SJCRH30 (cell line): ENCODE measurements at regions not wholly inside any gene's neighbourhood (a gene's known extent, or its start where the extent isn't known, plus 50 kb on each side); places are given as distances from the start of the nearest gene placed in this dataset.

ENCODE experiments used
- DNase-seq, 2 experiments: peaks; one replicate each; pipeline ENCODE4 v3.0.0-alpha.2; 2015 to 2020
- H3K27ac ChIP-seq: fragments of 250-450 bp; sonication (Bioruptor Pico); 2 replicates; pipeline ENCODE4 v1.5.1; 2020; ENCODE audit warnings: mild to moderate bottlenecking, moderate library complexity
- H3K27me3 ChIP-seq: fragments of 250-450 bp; sonication (Bioruptor Pico); 2 replicates; pipeline ENCODE4 v1.5.1; 2020; ENCODE audit warnings: mild to moderate bottlenecking, moderate library complexity
- H3K36me3 ChIP-seq: fragments of 250-450 bp; sonication (Bioruptor Pico); 2 replicates; pipeline ENCODE4 v1.5.1; 2020; ENCODE audit warnings: mild to moderate bottlenecking, moderate library complexity
- H3K4me1 ChIP-seq: fragments of 250-450 bp; sonication (Bioruptor Pico); 2 replicates; pipeline ENCODE4 v1.5.1; 2020; ENCODE audit warnings: mild to moderate bottlenecking, moderate library complexity
- H3K4me3 ChIP-seq: fragments of 250-450 bp; sonication (Bioruptor Pico); 2 replicates; pipeline ENCODE4 v1.5.1; 2020; ENCODE audit warnings: mild to moderate bottlenecking, moderate library complexity
- H3K9me3 ChIP-seq: fragments of 250-450 bp; sonication (Bioruptor Pico); replicated peaks from 2 replicates; pipeline ENCODE4 v1.5.1; 2020; ENCODE audit warnings: mild to moderate bottlenecking, moderate library complexity

DNA sequence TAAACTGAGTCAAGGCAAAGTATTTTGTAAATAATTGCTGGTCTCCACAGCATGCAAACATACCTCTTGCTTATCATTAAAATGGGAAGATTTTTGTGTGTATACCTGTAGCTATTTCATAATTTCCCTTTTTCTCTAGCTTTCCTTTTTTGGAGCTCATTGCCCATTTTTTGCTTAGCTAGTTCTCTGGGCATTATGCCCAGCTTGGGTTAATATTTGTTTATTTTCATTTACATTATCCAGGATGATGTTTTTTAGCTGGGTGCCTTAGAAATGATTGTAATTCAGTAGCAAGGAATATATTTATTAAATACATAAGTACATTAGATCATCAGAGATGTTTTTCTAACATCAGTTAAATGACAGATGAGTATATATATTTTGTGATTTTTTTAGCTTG is 1271.7 kb upstream of the GBE1 start:
- H3K4me1 ChIP-seq, result no peaks in the 10 kb centered on the region
- no peaks in the 10 kb centered on the region for H3K27me3 ChIP-seq
- DNase-seq, result peak in 1 of 2 experiments; percentile 27
- H3K36me3 ChIP-seq, result no peaks in the 10 kb centered on the region
- no peak overlapping the region for H3K4me3 ChIP-seq
- no peak overlapping the region for H3K27ac ChIP-seq
- H3K9me3 ChIP-seq, result no peaks in the 10 kb centered on the region

DNA sequence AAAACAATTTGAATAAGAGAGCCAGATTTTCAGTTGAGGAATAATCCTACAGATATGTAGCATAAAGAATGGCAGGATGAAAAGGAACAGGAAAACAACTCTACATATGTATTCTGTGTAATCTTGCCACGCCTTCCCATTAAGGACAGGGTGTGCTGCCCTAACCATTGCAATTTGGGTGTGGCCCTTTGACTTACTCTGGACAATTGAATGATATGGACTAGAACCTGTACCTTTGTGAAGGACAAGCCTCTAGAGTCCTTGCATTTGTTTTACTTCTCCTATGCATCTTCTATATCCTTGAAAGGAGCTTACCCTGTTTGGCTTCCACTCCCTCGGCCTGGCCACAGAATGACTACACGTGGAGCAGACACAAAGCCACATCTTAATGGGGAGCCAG is 1261.6 kb upstream of the GBE1 start:
- H3K27me3 ChIP-seq, result no peaks in the 10 kb centered on the region
- H3K36me3 ChIP-seq, result no peaks in the 10 kb centered on the region
- H3K27ac ChIP-seq, result no peak overlapping the region
- no peaks in the 10 kb centered on the region for H3K4me1 ChIP-seq
- no peaks in the 10 kb centered on the region for H3K9me3 ChIP-seq
- no peak for DNase-seq
- H3K4me3 ChIP-seq, result no peak overlapping the region

DNA sequence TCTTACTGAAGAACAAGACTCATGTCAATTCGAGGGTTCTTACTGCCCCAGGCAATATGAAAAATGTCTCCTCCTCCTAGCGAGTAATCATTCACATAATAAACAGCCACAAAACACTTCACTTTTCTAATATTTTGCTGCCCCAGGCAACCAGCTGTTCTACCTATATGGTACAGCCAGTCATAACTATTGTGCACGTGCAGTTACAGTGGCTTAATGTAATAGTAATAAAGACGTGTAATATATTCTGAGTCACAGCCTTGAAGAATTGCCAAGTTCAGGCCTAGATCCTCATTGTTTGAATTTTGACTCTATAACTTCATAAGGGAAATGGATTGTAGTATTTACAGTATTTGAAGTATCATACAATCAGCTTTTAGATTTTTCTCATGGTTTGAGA is 1250.0 kb upstream of the GBE1 start:
- H3K27ac ChIP-seq, result no peak overlapping the region
- H3K4me1 ChIP-seq, result no peaks in the 10 kb centered on the region; the same call in 1 of the 2 replicates
- H3K9me3 ChIP-seq, result no peaks in the 10 kb centered on the region
- DNase-seq, result peak; percentile 26 to 48
- H3K4me3 ChIP-seq, result no peak overlapping the region
- no peaks in the 10 kb centered on the region for H3K27me3 ChIP-seq
- no peaks in the 10 kb centered on the region for H3K36me3 ChIP-seq

DNA sequence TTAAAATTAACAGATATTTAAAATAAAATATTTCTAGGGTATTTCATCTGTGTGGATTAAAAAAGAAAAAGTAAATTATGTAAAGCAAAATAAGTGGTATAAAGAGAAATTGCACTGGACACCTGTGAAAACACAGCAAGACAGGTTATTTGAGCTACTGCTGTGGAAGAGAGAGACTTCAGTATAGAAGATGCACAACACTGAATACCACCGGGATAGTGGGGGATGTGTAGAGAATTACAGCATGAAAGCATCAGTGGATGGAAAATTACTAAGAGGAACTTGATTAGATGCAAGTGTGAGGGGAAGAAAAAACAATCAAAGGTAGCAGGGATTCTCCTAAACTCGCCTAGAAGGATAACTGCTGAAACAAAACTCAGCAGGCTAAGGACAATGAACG is 1242.5 kb upstream of the GBE1 start:
- Histone ChIP-seq H3K27me3 (no peaks in the 10 kb centered on the region), H3K4me3 (no peak overlapping the region), H3K4me1 (no peaks in the 10 kb centered on the region), H3K9me3 (no peaks in the 10 kb centered on the region), H3K36me3 (no peaks in the 10 kb centered on the region), H3K27ac (no peak overlapping the region)
- DNase-seq, result no peak

GRCh38 chr3:83002869-83003445 is 1241.5 kb upstream of the GBE1 start:
- H3K4me1 ChIP-seq, result no peaks in the 10 kb centered on the region
- H3K4me3 ChIP-seq, result no peak overlapping the region
- no peak for DNase-seq
- no peaks in the 10 kb centered on the region for H3K36me3 ChIP-seq
- no peaks in the 10 kb centered on the region for H3K27me3 ChIP-seq
- H3K27ac ChIP-seq, result no peak overlapping the region
- no peaks in the 10 kb centered on the region for H3K9me3 ChIP-seq

DNA sequence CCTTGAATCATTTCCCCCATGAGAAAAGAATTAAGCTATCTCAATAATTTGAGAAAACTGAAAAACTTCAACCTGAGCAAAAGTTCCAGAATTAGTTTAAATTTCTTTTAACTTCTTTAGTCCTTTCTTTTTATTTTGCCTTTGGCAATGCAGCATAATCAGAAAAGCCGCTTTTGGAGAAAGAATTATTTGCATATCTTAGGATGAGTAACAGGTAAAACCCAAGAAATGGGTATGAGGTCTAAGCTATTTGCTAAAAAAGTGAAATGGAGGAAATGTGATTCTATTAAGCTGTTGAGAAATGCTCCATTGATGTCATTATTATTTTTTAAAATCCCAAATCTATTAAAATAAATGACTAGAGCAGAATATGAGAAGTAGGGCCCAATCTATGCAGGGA is 1238.3 kb upstream of the GBE1 start:
- Histone ChIP-seq H3K4me3 (no peak overlapping the region), H3K4me1 (no peaks in the 10 kb centered on the region), H3K9me3 (no peaks in the 10 kb centered on the region), H3K27me3 (no peaks in the 10 kb centered on the region), H3K36me3 (no peaks in the 10 kb centered on the region), H3K27ac (no peak overlapping the region)
- no peak for DNase-seq

DNA sequence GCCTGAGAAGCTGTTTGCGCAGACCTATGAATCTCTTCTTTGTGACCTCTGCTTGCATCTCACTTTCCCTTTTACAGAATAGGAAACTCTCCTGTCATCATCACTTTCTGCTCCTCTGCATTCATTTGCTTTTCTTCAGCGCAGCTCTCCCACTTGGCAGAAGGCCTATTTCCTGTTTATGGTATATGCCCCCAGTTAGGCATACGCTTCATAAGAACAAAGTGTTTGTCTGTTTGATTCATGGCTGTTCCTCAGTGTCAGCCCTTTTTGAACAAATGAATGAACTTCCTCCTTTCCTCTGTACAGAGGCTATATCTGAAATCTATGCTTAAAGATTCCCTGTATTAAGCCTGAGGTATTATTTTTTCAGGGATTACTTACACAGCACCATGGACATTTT is 1216.9 kb upstream of the GBE1 start:
- Histone ChIP-seq H3K27ac (no peak overlapping the region), H3K4me3 (no peak overlapping the region), H3K9me3 (no peaks in the 10 kb centered on the region), H3K4me1 (no peaks in the 10 kb centered on the region), H3K27me3 (no peaks in the 10 kb centered on the region), H3K36me3 (no peaks in the 10 kb centered on the region)
- DNase-seq, result peak; percentile 1 to 25

DNA sequence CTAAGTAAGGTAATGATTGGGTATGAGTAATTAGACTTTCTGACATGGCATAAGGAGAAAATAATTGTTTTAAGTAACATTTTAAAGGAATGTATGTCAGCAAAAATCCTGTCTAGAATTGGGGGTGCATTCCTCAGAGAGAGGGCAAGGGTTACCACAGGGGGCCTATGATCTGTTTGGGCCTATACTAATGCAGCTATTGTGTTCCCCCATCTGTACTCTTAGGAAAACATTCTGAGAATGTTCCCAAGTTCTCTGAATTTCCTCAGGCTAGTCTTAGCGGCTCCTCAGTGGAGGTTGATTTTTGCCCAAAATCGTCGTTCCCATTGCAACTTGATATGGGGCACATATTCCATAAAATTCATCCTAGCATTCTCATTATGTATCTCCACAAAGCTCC is 1216.4 kb upstream of the GBE1 start:
- H3K36me3 ChIP-seq, result no peaks in the 10 kb centered on the region
- no peak for DNase-seq
- H3K9me3 ChIP-seq, result no peaks in the 10 kb centered on the region
- H3K27me3 ChIP-seq, result no peaks in the 10 kb centered on the region
- no peak overlapping the region for H3K4me3 ChIP-seq
- no peak overlapping the region for H3K27ac ChIP-seq
- no peaks in the 10 kb centered on the region for H3K4me1 ChIP-seq

GRCh38 chr3:82973791-82974190 is 1212.3 kb upstream of the GBE1 start:
- H3K4me1 ChIP-seq, result no peaks in the 10 kb centered on the region
- H3K4me3 ChIP-seq, result no peak overlapping the region
- no peak overlapping the region for H3K27ac ChIP-seq
- no peak for DNase-seq
- no peaks in the 10 kb centered on the region for H3K36me3 ChIP-seq
- no peaks in the 10 kb centered on the region for H3K9me3 ChIP-seq
- no peaks in the 10 kb centered on the region for H3K27me3 ChIP-seq

- Histone ChIP-seq H3K4me1 (no peaks in the 10 kb centered on the region), H3K27me3 (no peaks in the 10 kb centered on the region), H3K27ac (no peak overlapping the region), H3K36me3 (no peaks in the 10 kb centered on the region), H3K9me3 (no peaks in the 10 kb centered on the region), H3K4me3 (no peak overlapping the region)
- no peak for DNase-seq
These were observed 1198.9 kb upstream of the GBE1 start for GRCh38 chr3:82960379-82960778.

- H3K27me3 ChIP-seq, result no peaks in the 10 kb centered on the region
- no peak for DNase-seq
- H3K27ac ChIP-seq, result no peak overlapping the region
- no peaks in the 10 kb centered on the region for H3K4me1 ChIP-seq
- no peaks in the 10 kb centered on the region for H3K36me3 ChIP-seq
- no peak overlapping the region for H3K4me3 ChIP-seq
- H3K9me3 ChIP-seq, result no peaks in the 10 kb centered on the region
These were observed 1196.3 kb upstream of the GBE1 start for GRCh38 chr3:82957696-82958095.

- Histone ChIP-seq H3K4me1 (no peaks in the 10 kb centered on the region), H3K27me3 (no peaks in the 10 kb centered on the region), H3K4me3 (no peak overlapping the region), H3K36me3 (no peaks in the 10 kb centered on the region), H3K9me3 (no peaks in the 10 kb centered on the region), H3K27ac (no peak overlapping the region)
- DNase-seq, result no peak
These were observed 1195.6 kb upstream of the GBE1 start for GRCh38 chr3:82957079-82957478.

- Histone ChIP-seq H3K36me3 (no peaks in the 10 kb centered on the region), H3K4me1 (no peaks in the 10 kb centered on the region), H3K27me3 (no peaks in the 10 kb centered on the region), H3K4me3 (no peak overlapping the region), H3K27ac (no peak overlapping the region), H3K9me3 (no peaks in the 10 kb centered on the region)
- DNase-seq, result no peak
These were observed 1193.0 kb upstream of the GBE1 start for GRCh38 chr3:82954486-82954885.

DNA sequence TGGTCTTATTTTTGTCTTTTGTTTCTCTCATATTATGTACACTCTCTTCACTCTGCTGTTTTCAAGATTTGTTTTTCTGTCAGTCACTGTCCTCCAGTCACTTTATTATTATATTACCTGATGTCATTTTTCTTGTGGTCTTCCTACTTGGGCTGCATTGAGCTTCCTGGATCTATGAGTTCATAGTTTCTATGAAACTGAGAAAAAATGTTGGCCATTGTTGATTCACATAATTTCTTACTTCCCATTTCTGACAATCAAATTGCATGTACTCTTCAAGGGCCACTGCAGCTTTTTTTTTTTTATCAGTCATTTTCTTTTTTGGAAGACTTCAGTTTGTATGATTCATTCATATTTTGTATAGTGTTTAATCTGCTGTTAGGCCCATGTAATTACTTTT is 1180.6 kb upstream of the GBE1 start:
- Histone ChIP-seq H3K36me3 (no peaks in the 10 kb centered on the region), H3K4me3 (no peak overlapping the region), H3K27me3 (no peaks in the 10 kb centered on the region), H3K27ac (no peak overlapping the region), H3K9me3 (no peaks in the 10 kb centered on the region), H3K4me1 (no peaks in the 10 kb centered on the region)
- no peak for DNase-seq

- no peaks in the 10 kb centered on the region for H3K27me3 ChIP-seq
- no peaks in the 10 kb centered on the region for H3K9me3 ChIP-seq
- no peak overlapping the region for H3K27ac ChIP-seq
- H3K4me3 ChIP-seq, result no peak overlapping the region
- no peaks in the 10 kb centered on the region for H3K4me1 ChIP-seq
- H3K36me3 ChIP-seq, result no peaks in the 10 kb centered on the region
- no peak for DNase-seq
These were observed 1178.7 kb upstream of the GBE1 start for GRCh38 chr3:82940124-82940523.

DNA sequence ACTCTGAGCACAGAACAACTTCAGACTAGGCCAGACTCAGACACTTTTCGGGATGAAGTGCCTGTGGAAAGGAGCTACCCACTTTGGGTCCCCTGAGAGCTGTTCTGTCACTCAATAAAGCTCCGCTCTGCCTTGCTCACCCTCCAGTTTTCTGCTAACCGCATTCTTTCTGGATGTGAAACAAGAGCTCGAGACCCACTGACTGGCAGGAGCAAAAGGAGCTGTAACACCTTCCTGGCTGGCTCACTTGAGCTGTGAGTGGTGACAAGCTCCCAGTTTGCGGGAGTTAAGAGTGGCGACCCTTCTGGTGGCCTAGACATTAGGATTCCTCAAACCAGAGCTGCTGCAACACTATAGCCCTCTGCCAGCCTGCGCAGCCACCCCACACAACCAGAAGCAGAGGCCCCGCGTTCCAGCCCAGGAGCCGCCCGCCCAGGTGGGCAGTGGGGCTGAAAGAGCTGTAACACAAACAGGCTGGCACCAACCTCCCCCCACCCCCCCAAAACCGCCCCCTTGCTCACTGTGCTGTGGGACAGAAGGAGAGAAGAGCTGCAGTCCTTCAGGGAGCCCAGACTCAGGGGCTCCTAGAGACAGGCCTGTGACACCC is 1178.1 kb upstream of the GBE1 start:
- H3K4me1 ChIP-seq, result no peaks in the 10 kb centered on the region
- DNase-seq, result peak; percentile 58 to 72
- H3K4me3 ChIP-seq, result no peak overlapping the region
- H3K27ac ChIP-seq, result peak overlapping the region; percentile 27
- no peaks in the 10 kb centered on the region for H3K27me3 ChIP-seq
- H3K9me3 ChIP-seq, result no peaks in the 10 kb centered on the region
- no peaks in the 10 kb centered on the region for H3K36me3 ChIP-seq
